Pancreas (tissue), 10 donors: ENCODE measurements at regions not wholly inside any gene's neighbourhood (a gene's known extent, or its start where the extent isn't known, plus 50 kb on each side); places are given as distances from the start of the nearest gene placed in this dataset.

Source experiments
- ATAC-seq, 4 donors: fragments of 200-7000 bp; cut with Tn5 transposase; one replicate each; pipeline versions ENCODE4 v1.8.0 to v1.9.1; 2020; ENCODE audit warnings: mild to moderate bottlenecking in 4 of 4, moderate library complexity in 4 of 4
- DNase-seq, 6 donors: peaks; one replicate each; pipeline ENCODE4 v3.0.0-alpha.2; 2020
- FAIRE-seq: peaks from 2 replicates; lab custom pipeline; 2012; peaks lifted over from hg19 to GRCh38; lab: Jason Lieb, UNC
- H3K27ac ChIP-seq, 4 donors: fragments of 200-600 bp; sonication (generic); 1 replicate in 3 of 4; 2 replicates in 1 of 4; pipeline versions ENCODE4 v1.5.0 to v1.8.0; 2020
- H3K27me3 ChIP-seq, 4 donors: fragments of 200-600 bp; one replicate each; pipeline ENCODE4 v1.8.0; 2021
- H3K36me3 ChIP-seq, 3 donors: fragments of 200-600 bp; sonication (generic) in 1 of 3; one replicate each; pipeline versions ENCODE4 v1.5.0 to v1.8.0; 2020 to 2021
- H3K4me1 ChIP-seq, 3 donors: fragments of 200-600 bp; one replicate each; pipeline ENCODE4 v1.8.0; 2021
- H3K4me3 ChIP-seq, 4 donors: fragments of 200-600 bp; sonication (generic) in 2 of 4; one replicate each; pipeline versions ENCODE4 v1.5.0 to v1.8.0; 2020 to 2021
- H3K9me3 ChIP-seq, 4 donors: fragments of 200-600 bp; one replicate each; pipeline ENCODE4 v1.8.0; 2021
- CTCF ChIP-seq, 4 donors: fragments of 200-600 bp; sonication (generic) in 3 of 4; IDR thresholded peaks; one replicate each; pipeline versions ENCODE4 v1.5.0 to v1.8.0; 2021; ENCODE audit warnings: antibody characterized with exemption in 4 of 4
- WGBS, 2 donors: extraction: QIAGEN DNeasy Blood & Tissue Kit; methylation state at CpG; one replicate each; pipeline ENCODE4 v1.1.7; 2013; 5-methylcytosine and 5-hydroxymethylcytosine counted together
- intact Hi-C, 3 donors: fragments of 100-400 bp; cut with DNase I; formaldehyde crosslinking; loops; one replicate each; pipeline versions ENCODE4 v1.11.1 to v1.14.2; 2022
- donor health status: healthy with polysubstance abuse.
- donor health status: DM: no; HTN: no; CAD: no; lungs with moderate emphysema.
- donor health status: DM: no; HTN: no; CAD: no.
- donor health status: control.
- donor health status: control.
- donor health status: Bipolar disorder and iron deficiency.
- donor health status: DM: yes; HTN: yes; CAD: no.
- donor health status: DM: no; HTN: no; CAD: no.
- donor health status: DM: no; HTN: no; CAD: no.
- donor health status: DM: yes; HTN: yes; CAD: no.

GRCh38 chr3:34365771-34366170 is 567.3 kb downstream of the PDCD6IP start:
- Histone ChIP-seq H3K27ac (no peak overlapping the region), H3K27me3 (no peaks in the 10 kb centered on the region), H3K4me1 (no peaks in the 10 kb centered on the region), H3K36me3 (no peaks in the 10 kb centered on the region), H3K4me3 (no peak overlapping the region), H3K9me3 (no peaks in the 10 kb centered on the region)
- ATAC-seq, result no peak
- WGBS, 2 donors, result 56 to 81% methylated on average over 2 of the region's 2 CpGs
- intact Hi-C loops, result no loop called here
- TF ChIP-seq CTCF (IDR thresholded peaks at IDR 0.05), result no peak
- no peak for FAIRE-seq
- no peak for DNase-seq

GRCh38 chr3:34367521-34367920 is 569.1 kb downstream of the PDCD6IP start:
- Histone ChIP-seq H3K4me3 (no peak overlapping the region), H3K36me3 (no peaks in the 10 kb centered on the region), H3K27ac (no peak overlapping the region), H3K27me3 (no peaks in the 10 kb centered on the region), H3K4me1 (no peaks in the 10 kb centered on the region), H3K9me3 (no peaks in the 10 kb centered on the region)
- ATAC-seq, result no peak
- intact Hi-C loops, result no loop called here
- 57 to 73% methylated on average over 1 of the region's 1 CpG for WGBS, 2 donors
- no peak for DNase-seq
- no peak for FAIRE-seq
- TF ChIP-seq CTCF (IDR thresholded peaks at IDR 0.05), result no peak

GRCh38 chr3:34374521-34374920 is 576.1 kb downstream of the PDCD6IP start:
- TF ChIP-seq CTCF (IDR thresholded peaks at IDR 0.05), result no peak
- no peaks in the 10 kb centered on the region for H3K4me1 ChIP-seq
- intact Hi-C loops, result no loop called here
- H3K27ac ChIP-seq, result no peak overlapping the region
- no peak overlapping the region for H3K4me3 ChIP-seq
- H3K36me3 ChIP-seq, result no peaks in the 10 kb centered on the region
- ATAC-seq (no peak), FAIRE-seq (no peak), DNase-seq (no peak)
- H3K27me3 ChIP-seq, result no peaks in the 10 kb centered on the region
- H3K9me3 ChIP-seq, result no peaks in the 10 kb centered on the region

- ATAC-seq (no peak), DNase-seq (no peak), FAIRE-seq (no peak)
- WGBS, 2 donors, result 37 to 45% methylated on average over 4 of the region's 4 CpGs
- Histone ChIP-seq H3K27me3 (no peaks in the 10 kb centered on the region), H3K36me3 (no peaks in the 10 kb centered on the region), H3K9me3 (no peaks in the 10 kb centered on the region), H3K27ac (no peak overlapping the region), H3K4me3 (no peak overlapping the region), H3K4me1 (no peaks in the 10 kb centered on the region)
- no peak for TF ChIP-seq CTCF (IDR thresholded peaks at IDR 0.05)
- intact Hi-C loops, result no loop called here
Measured at GRCh38 chr3:34376691-34377090, 578.3 kb downstream of the PDCD6IP start.

GRCh38 chr3:34377961-34378360 is 579.5 kb downstream of the PDCD6IP start:
- H3K9me3 ChIP-seq, result no peaks in the 10 kb centered on the region
- no peak overlapping the region for H3K27ac ChIP-seq
- WGBS, 2 donors, result 70 to 81% methylated on average over 6 of the region's 6 CpGs
- no peak for TF ChIP-seq CTCF (IDR thresholded peaks at IDR 0.05)
- no peak overlapping the region for H3K4me3 ChIP-seq
- ATAC-seq (no peak), FAIRE-seq (no peak), DNase-seq (no peak)
- H3K36me3 ChIP-seq, result no peaks in the 10 kb centered on the region
- H3K27me3 ChIP-seq, result no peaks in the 10 kb centered on the region
- no peaks in the 10 kb centered on the region for H3K4me1 ChIP-seq
- intact Hi-C loops, result no loop called here
